DND-41 (cell line): ENCODE measurements at regions not wholly inside any gene's neighbourhood (a gene's known extent, or its start where the extent isn't known, plus 50 kb on each side); places are given as distances from the start of the nearest gene placed in this dataset.
"Not testable (repeated sequence)": the region's sequence is repeated elsewhere in the genome, so short reads cannot be mapped to it uniquely, and the experiment has no call there.

Experiments used
- CTCF ChIP-seq: IDR thresholded peaks from 2 replicates; pipeline ENCODE4 v1.5.1; 2012; ENCODE audit warnings: borderline replicate concordance, low read length, moderate library complexity, mild to moderate bottlenecking; ENCODE audit not compliant: poor library complexity, severe bottlenecking; ENCODE audit errors: extremely low read depth
- EZH2 ChIP-seq: IDR thresholded peaks from 3 replicates; pipeline ENCODE4 v1.6.1; 2012; ENCODE audit warnings: borderline replicate concordance, low read depth, mild to moderate bottlenecking, moderate library complexity, low read length, inconsistent platforms; ENCODE audit not compliant: severe bottlenecking

GRCh38 chr4:120550624-120551220, 371.8 kb downstream of the PRDM5 start:
- TF ChIP-seq CTCF, EZH2: not testable (repeated sequence)
